Vagina (tissue), 2 donors: ENCODE measurements at regions not wholly inside any gene's neighbourhood (a gene's known extent, or its start where the extent isn't known, plus 50 kb on each side); places are given as distances from the start of the nearest gene placed in this dataset.

Experiments
- CTCF ChIP-seq, 3 experiments: fragments of 450-650 bp in 2 of 3; fragments of 200-600 bp in 1 of 3; sonication (generic) in 1 of 3; IDR thresholded peaks; one replicate each; pipeline ENCODE4 v1.5.1; 2017 to 2019; ENCODE audit warnings: antibody characterized with exemption in 3 of 3, mild to moderate bottlenecking in 2 of 3, moderate library complexity in 2 of 3
- POLR2A ChIP-seq, 2 donors: fragments of 450-650 bp; IDR thresholded peaks; one replicate each; pipeline ENCODE4 v1.6.1; 2017; ENCODE audit warnings: antibody characterized with exemption in 2 of 2, mild to moderate bottlenecking in 2 of 2, moderate library complexity in 2 of 2

- TF ChIP-seq CTCF (IDR thresholded peaks at IDR 0.05) (no peak), POLR2A (IDR thresholded peaks at IDR 0.05) (no peak)
Measured at GRCh38 chr15:94579286-94579685, 347.9 kb downstream of the MCTP2 start.
